ENCODE measurements at regions not wholly inside any gene's neighbourhood (a gene's known extent, or its start where the extent isn't known, plus 50 kb on each side); places are given as distances from the start of the nearest gene placed in this dataset.

GRCh38 chr2:147548451-147548850 is 296.4 kb upstream of the ACVR2A start:
- no peak for DNase-seq

- no peak for DNase-seq
Observed at GRCh38 chr2:147547440-147547839, 297.4 kb upstream of the ACVR2A start.

GRCh38 chr2:147546109-147546508 is 298.7 kb upstream of the ACVR2A start:
- no peak for DNase-seq

- no peak for DNase-seq
Observed at GRCh38 chr2:147543056-147543455, 301.8 kb upstream of the ACVR2A start.

GRCh38 chr2:147542351-147542750 is 302.5 kb upstream of the ACVR2A start:
- DNase-seq: no peak

GRCh38 chr2:147541314-147541713 is 303.5 kb upstream of the ACVR2A start:
- no peak for DNase-seq

- no peak for DNase-seq
Observed at GRCh38 chr2:147538821-147539220, 306.0 kb upstream of the ACVR2A start.

- no peak for DNase-seq
Observed at GRCh38 chr2:147538088-147538487, 306.7 kb upstream of the ACVR2A start.

- DNase-seq: no peak
Observed at GRCh38 chr2:147531269-147531668, 313.6 kb upstream of the ACVR2A start.

GRCh38 chr2:147530033-147530432 is 314.8 kb upstream of the ACVR2A start:
- no peak for DNase-seq

- DNase-seq: no peak
Observed at GRCh38 chr2:147525819-147526489, 318.9 kb upstream of the ACVR2A start.

- DNase-seq: no peak
Observed at GRCh38 chr2:147524912-147525311, 319.9 kb upstream of the ACVR2A start.

GRCh38 chr2:147523415-147523814 is 321.4 kb upstream of the ACVR2A start:
- no peak for DNase-seq

- no peak for DNase-seq
Observed at GRCh38 chr2:147521936-147522335, 322.9 kb upstream of the ACVR2A start.

- no peak for DNase-seq
Observed at GRCh38 chr2:147520817-147521216, 324.0 kb upstream of the ACVR2A start.

GRCh38 chr2:147519178-147519577 is 325.7 kb upstream of the ACVR2A start:
- DNase-seq: no peak

GRCh38 chr2:147515213-147515612 is 329.6 kb upstream of the ACVR2A start:
- no peak for DNase-seq

- DNase-seq: no peak
Observed at GRCh38 chr2:147512206-147512605, 332.6 kb upstream of the ACVR2A start.

- no peak for DNase-seq
Observed at GRCh38 chr2:147511491-147511948, 333.3 kb upstream of the ACVR2A start.

GRCh38 chr2:147509821-147510220 is 335.0 kb upstream of the ACVR2A start:
- DNase-seq: no peak

GRCh38 chr2:147506889-147507288 is 337.9 kb upstream of the ACVR2A start:
- no peak for DNase-seq

GRCh38 chr2:147502711-147503290 is 342.0 kb upstream of the ACVR2A start:
- DNase-seq: no peak

- no peak for DNase-seq
Observed at GRCh38 chr2:147501968-147502367, 342.9 kb upstream of the ACVR2A start.

- no peak for DNase-seq
Observed at GRCh38 chr2:147500819-147501395, 343.9 kb upstream of the ACVR2A start.

- no peak for DNase-seq
Observed at GRCh38 chr2:147500229-147500628, 344.6 kb upstream of the ACVR2A start.
